ENCODE measurements at regions not wholly inside any gene's neighbourhood (a gene's known extent, or its start where the extent isn't known, plus 50 kb on each side); places are given as distances from the start of the nearest gene placed in this dataset.

- TF ChIP-seq CTCF (IDR thresholded peaks at IDR 0.05; ENCODE audit: borderline replicate concordance, insufficient read depth, low read depth, low read length), result no peak
These were observed 73.2 kb upstream of the EGLN3 start for GRCh38 chr14:34023824-34024767.

GRCh38 chr14:34021096-34021495 is 70.2 kb upstream of the EGLN3 start:
- TF ChIP-seq CTCF (IDR thresholded peaks at IDR 0.05; ENCODE audit: borderline replicate concordance, insufficient read depth, low read depth, low read length), result no peak
- no peak overlapping the region for H3K4me3 ChIP-seq (ENCODE audit: low read depth, low read length)

More at GRCh38 chr14:34023824-34024767, 73.2 kb upstream of the EGLN3 start:
- no peak overlapping the region for H3K4me3 ChIP-seq (ENCODE audit: low read depth, low read length)

- no peak for TF ChIP-seq CTCF (IDR thresholded peaks at IDR 0.05; ENCODE audit: borderline replicate concordance, insufficient read depth, low read depth, low read length)
- H3K4me3 ChIP-seq (ENCODE audit: low read depth, low read length), result no peak overlapping the region
These were observed 69.1 kb upstream of the EGLN3 start for GRCh38 chr14:34020014-34020413.

GRCh38 chr14:34018564-34019244 is 67.8 kb upstream of the EGLN3 start:
- TF ChIP-seq CTCF (IDR thresholded peaks at IDR 0.05; ENCODE audit: borderline replicate concordance, insufficient read depth, low read depth, low read length), result no peak
- no peak overlapping the region for H3K4me3 ChIP-seq (ENCODE audit: low read depth, low read length)

- H3K4me3 ChIP-seq (ENCODE audit: low read depth, low read length), result no peak overlapping the region
- no peak for TF ChIP-seq CTCF (IDR thresholded peaks at IDR 0.05; ENCODE audit: borderline replicate concordance, insufficient read depth, low read depth, low read length)
These were observed 67.3 kb upstream of the EGLN3 start for GRCh38 chr14:34018125-34018524.

- TF ChIP-seq CTCF (IDR thresholded peaks at IDR 0.05; ENCODE audit: borderline replicate concordance, insufficient read depth, low read depth, low read length), result no peak
- no peak overlapping the region for H3K4me3 ChIP-seq (ENCODE audit: low read depth, low read length)
These were observed 64.5 kb upstream of the EGLN3 start for GRCh38 chr14:34015383-34015782.
